H1 (cell line): ENCODE measurements at regions not wholly inside any gene's neighbourhood (a gene's known extent, or its start where the extent isn't known, plus 50 kb on each side); places are given as distances from the start of the nearest gene placed in this dataset.

ENCODE experiments used
- CTCF ChIA-PET: fragments of 300-600 bp; sonication (Branson Sonifier 250); formaldehyde crosslinking; loops from one replicate; lab custom pipeline; 2021; ENCODE audit not compliant: partially characterized antibody; lab: Charles Lee
- POLR2A ChIA-PET: fragments of 300-600 bp; sonication (Branson Sonifier 250); formaldehyde crosslinking; loops from one replicate; lab custom pipeline; 2021; ENCODE audit warnings: inconsistent platforms; ENCODE audit not compliant: partially characterized antibody; lab: Charles Lee
- DNase-seq, 2 experiments: peaks; one replicate each; pipeline versions ENCODE4 v3.0.0 to v3.0.0-alpha.2; 2010 to 2022; ENCODE audit warnings: low spot score in 2 of 2, low read depth in 1 of 2, mixed read lengths in 1 of 2
- FAIRE-seq: peaks from 2 replicates; lab custom pipeline; 2011; peaks lifted over from hg19 to GRCh38; lab: Jason Lieb, UNC
- H2AFZ ChIP-seq: 2 replicates; pipeline ENCODE4 v1.8.1; 2012; ENCODE audit warnings: low read length, inconsistent platforms
- H2AK5ac ChIP-seq: 2 replicates; pipeline ENCODE4 v1.6.1; 2013; ENCODE audit warnings: low read depth, low read length
- H2BK120ac ChIP-seq: replicated peaks from 2 replicates; pipeline ENCODE3; 2013; ENCODE audit warnings: low read depth, low read length, inconsistent platforms
- H2BK12ac ChIP-seq: 2 replicates; pipeline ENCODE4 v1.6.1; 2013; ENCODE audit warnings: low read depth, low read length
- H2BK15ac ChIP-seq: 2 replicates; pipeline ENCODE4 v1.6.1; 2013; ENCODE audit warnings: low read length
- H2BK20ac ChIP-seq: 2 replicates; pipeline ENCODE4 v1.6.1; 2013; ENCODE audit warnings: low read length
- H2BK5ac ChIP-seq: 2 replicates; pipeline ENCODE4 v1.6.1; 2013; ENCODE audit warnings: low read depth, low read length
- H3K14ac ChIP-seq: 2 replicates; pipeline ENCODE4 v1.6.1; 2013; ENCODE audit warnings: inconsistent platforms; ENCODE audit not compliant: insufficient read length
- H3K18ac ChIP-seq: 2 replicates; pipeline ENCODE4 v1.6.1; 2013; ENCODE audit warnings: low read length; ENCODE audit errors: extremely low read depth
- H3K23ac ChIP-seq: 2 replicates; pipeline ENCODE4 v1.6.1; 2013; ENCODE audit warnings: inconsistent platforms; ENCODE audit not compliant: insufficient read length
- H3K23me2 ChIP-seq: 2 replicates; pipeline ENCODE4 v1.6.1; 2013; ENCODE audit warnings: low read depth, low read length
- H3K27ac ChIP-seq: 2 replicates; pipeline ENCODE4 v1.6.1; 2011; ENCODE audit warnings: low read depth, low read length, inconsistent platforms
- H3K27me3 ChIP-seq, 4 experiments: replicated peaks in 1 of 4; 1 replicate in 1 of 4; 2 replicates in 3 of 4; pipeline versions ENCODE4 v1.6.1 to v1.8.1; 2011 to 2013; ENCODE audit warnings: low read length in 3 of 4, mild to moderate bottlenecking in 3 of 4, inconsistent platforms in 2 of 4, mixed read lengths in 2 of 4, moderate library complexity in 1 of 4; ENCODE audit not compliant: control insufficient read depth in 3 of 4, insufficient read depth in 3 of 4; ENCODE audit errors: extremely low read depth in 1 of 4
- H3K36me3 ChIP-seq, 4 experiments: 2 replicates each; pipeline versions ENCODE4 v1.6.1 to v1.8.1; 2011 to 2013; ENCODE audit warnings: mild to moderate bottlenecking in 4 of 4, low read length in 3 of 4, moderate library complexity in 2 of 4, control low read depth in 1 of 4, inconsistent platforms in 1 of 4; ENCODE audit not compliant: insufficient read depth in 4 of 4, control insufficient read depth in 2 of 4
- H3K4ac ChIP-seq: replicated peaks from 2 replicates; pipeline ENCODE3; 2013; ENCODE audit warnings: low read length, low read depth, mixed read lengths, inconsistent platforms; ENCODE audit not compliant: insufficient read length
- H3K4me1 ChIP-seq, 4 experiments: replicated peaks in 1 of 4; 1 replicate in 1 of 4; 2 replicates in 3 of 4; pipeline versions ENCODE4 v1.6.1 to v1.8.1; 2011 to 2013; ENCODE audit warnings: low read length in 3 of 4, inconsistent platforms in 2 of 4, mixed read lengths in 1 of 4; ENCODE audit not compliant: insufficient read depth in 4 of 4, control insufficient read depth in 3 of 4
- H3K4me2 ChIP-seq, 2 experiments: 2 replicates each; pipeline versions ENCODE4 v1.6.1 to v1.8.1; 2011 to 2013; ENCODE audit warnings: low read depth in 2 of 2, low read length in 2 of 2, control low read depth in 1 of 2, inconsistent platforms in 1 of 2, mild to moderate bottlenecking in 1 of 2; ENCODE audit not compliant: insufficient read depth in 1 of 2
- H3K4me3 ChIP-seq, 4 experiments: fragments of 200-600, 300-600 bp in 1 of 4; sonication (generic), shearing (Covaris generic), sonication (Bioruptor Twin) in 1 of 4; 2 replicates each; pipeline versions ENCODE4 v1.5.1 to v1.8.1; 2011 to 2016; ENCODE audit warnings: low read length in 4 of 4, low read depth in 3 of 4, control low read depth in 2 of 4, inconsistent platforms in 2 of 4, mild to moderate bottlenecking in 2 of 4, mixed read lengths in 1 of 4, moderate library complexity in 1 of 4; ENCODE audit not compliant: insufficient read depth in 2 of 4; ENCODE audit errors: extremely low read depth in 1 of 4
- H3K56ac ChIP-seq: replicated peaks from 2 replicates; pipeline ENCODE3; 2013; ENCODE audit warnings: low read depth, mild to moderate bottlenecking, mixed read lengths, low read length, inconsistent platforms; ENCODE audit not compliant: insufficient read length
- H3K79me1 ChIP-seq: 2 replicates; pipeline ENCODE4 v1.6.1; 2013; ENCODE audit warnings: low read depth, low read length, control low read depth
- H3K79me2 ChIP-seq, 2 experiments: 2 replicates each; pipeline versions ENCODE4 v1.6.1 to v1.8.1; 2012 to 2013; ENCODE audit warnings: low read length in 2 of 2, mild to moderate bottlenecking in 2 of 2, inconsistent platforms in 1 of 2; ENCODE audit not compliant: insufficient read depth in 2 of 2, control insufficient read depth in 1 of 2
- H3K9ac ChIP-seq, 4 experiments: replicated peaks in 1 of 4; 1 replicate in 1 of 4; 2 replicates in 3 of 4; pipeline versions ENCODE4 v1.6.1 to v1.8.1; 2011 to 2013; ENCODE audit warnings: low read depth in 3 of 4, low read length in 3 of 4, control low read depth in 2 of 4, mild to moderate bottlenecking in 2 of 4, moderate library complexity in 2 of 4, inconsistent platforms in 1 of 4; ENCODE audit errors: extremely low read depth in 1 of 4
- H3K9me3 ChIP-seq, 2 experiments: 2 replicates each; pipeline versions ENCODE4 v1.6.1 to v1.8.1; 2012 to 2013; ENCODE audit warnings: mild to moderate bottlenecking in 2 of 2, moderate library complexity in 2 of 2, control low read depth in 1 of 2, inconsistent platforms in 1 of 2, low read depth in 1 of 2, low read length in 1 of 2, mixed read lengths in 1 of 2; ENCODE audit not compliant: insufficient read depth in 2 of 2
- H4K20me1 ChIP-seq, 2 experiments: replicated peaks in 1 of 2; 2 replicates each; pipeline versions ENCODE3 to v1.8.1; 2011 to 2013; ENCODE audit warnings: inconsistent platforms in 2 of 2, low read length in 2 of 2, mild to moderate bottlenecking in 1 of 2; ENCODE audit not compliant: insufficient read depth in 2 of 2, control insufficient read depth in 1 of 2
- H4K5ac ChIP-seq: 2 replicates; pipeline ENCODE4 v1.6.1; 2013; ENCODE audit warnings: low read length, low read depth, mixed read lengths, inconsistent platforms; ENCODE audit not compliant: insufficient read length
- H4K8ac ChIP-seq: 2 replicates; pipeline ENCODE4 v1.8.0; 2013; ENCODE audit warnings: mild to moderate bottlenecking, moderate library complexity, low read length, inconsistent platforms; ENCODE audit not compliant: insufficient read depth; ENCODE audit errors: extremely low read depth
- H4K91ac ChIP-seq: replicated peaks from 2 replicates; pipeline ENCODE3; 2013; ENCODE audit warnings: low read length, mixed read lengths, inconsistent platforms; ENCODE audit not compliant: insufficient read length
- BCL11A ChIP-seq, 2 experiments: IDR thresholded peaks; one replicate each; pipeline ENCODE4 v1.6.1; 2011; ENCODE audit warnings: low read depth in 2 of 2, low read length in 2 of 2, mild to moderate bottlenecking in 2 of 2
- HDAC2 ChIP-seq, 2 experiments: fragments of 300-600 bp in 1 of 2; sonication (generic) in 1 of 2; IDR thresholded peaks; 2 replicates each; pipeline ENCODE4 v1.6.1; 2011 to 2012; ENCODE audit warnings: low read depth in 2 of 2, low read length in 2 of 2, mild to moderate bottlenecking in 2 of 2, moderate library complexity in 2 of 2, borderline replicate concordance in 1 of 2, inconsistent platforms in 1 of 2
- MAFK ChIP-seq: IDR thresholded peaks from 2 replicates; pipeline ENCODE4 v1.6.1; 2012; ENCODE audit warnings: low read depth, mild to moderate bottlenecking, improper control_type of control experiment, low read length
- PHF8 ChIP-seq: fragments of 200-600 bp; sonication (generic); conservative IDR thresholded peaks from 2 replicates; pipeline ENCODE4 v1.7.1; 2012; ENCODE audit warnings: low read depth, mild to moderate bottlenecking, inconsistent platforms, low read length, moderate library complexity
- POLR2A ChIP-seq, 2 experiments: IDR thresholded peaks; 1 replicate in 1 of 2; 2 replicates in 1 of 2; pipeline ENCODE4 v1.6.1; 2011; ENCODE audit warnings: low read depth in 2 of 2, low read length in 2 of 2, mild to moderate bottlenecking in 2 of 2; ENCODE audit errors: control extremely low read depth in 1 of 2
- RAD21 ChIP-seq, 2 experiments: IDR thresholded peaks in 1 of 2; conservative IDR thresholded peaks in 1 of 2; 2 replicates each; pipeline ENCODE4 v1.6.1; 2011; ENCODE audit warnings: low read depth in 2 of 2, low read length in 2 of 2, improper control_type of control experiment in 1 of 2, inconsistent platforms in 1 of 2, mild to moderate bottlenecking in 1 of 2, moderate library complexity in 1 of 2
- RNF2 ChIP-seq: fragments of 200-900, 300-1000 bp; sonication (generic); IDR thresholded peaks from 2 replicates; pipeline ENCODE4 v1.7.1; 2016; ENCODE audit warnings: borderline replicate concordance, low read depth, mild to moderate bottlenecking, antibody characterized with exemption, low read length; ENCODE audit not compliant: poor library complexity, severe bottlenecking; ENCODE audit errors: missing control alignments
- SIRT6 ChIP-seq: IDR thresholded peaks from one replicate; pipeline ENCODE4 v1.7.1; 2012; ENCODE audit warnings: low read length, inconsistent platforms
- TEAD4 ChIP-seq: IDR thresholded peaks from 2 replicates; pipeline ENCODE4 v1.6.1; 2012; ENCODE audit warnings: low read depth, low read length, inconsistent platforms, mixed read lengths
- USF2 ChIP-seq: IDR thresholded peaks from 2 replicates; pipeline ENCODE4 v1.6.1; 2011; ENCODE audit warnings: low read length, improper control_type of control experiment
- ZNF274 ChIP-seq: IDR thresholded peaks from 2 replicates; pipeline ENCODE4 v1.7.0; 2012; ENCODE audit warnings: low read length, borderline replicate concordance; ENCODE audit errors: extremely low read depth
- WGBS, 2 experiments: shearing (Covaris generic) in 1 of 2; methylation state at CpG; one replicate each; pipeline versions ENCODE4 v1.1.6 to v1.1.7; 2013 to 2015; ENCODE audit warnings: low lambda C conversion rate in 2 of 2, mixed read lengths in 2 of 2, inconsistent platforms in 1 of 2, low coverage in 1 of 2, missing lambda C conversion rate in 1 of 2; ENCODE audit not compliant: insufficient replicate concordance in 2 of 2, insufficient coverage in 1 of 2, insufficient read length in 1 of 2; ENCODE audit errors: extremely low coverage in 1 of 2, missing lambda C conversion rate in 1 of 2; 5-methylcytosine and 5-hydroxymethylcytosine counted together

- FAIRE-seq, result no peak
- ChIA-PET POLR2A (no interaction called here), CTCF (interaction anchor here (0.9 kb wide), 1 partner anchor 127 kb away, joined by 4 read pairs; no protein-coding TSS in a partner anchor)
- H2AK5ac ChIP-seq, result no peak overlapping the region
- H3K4ac ChIP-seq, result no peak overlapping the region
- no peak overlapping the region for H3K27ac ChIP-seq
- no peaks in the 10 kb centered on the region for H3K36me3 ChIP-seq
- no peaks in the 10 kb centered on the region; a peak in 2 of 7 replicates for H3K4me1 ChIP-seq
- H2BK120ac ChIP-seq, result no peak overlapping the region
- no peak overlapping the region for H3K23ac ChIP-seq
- H4K5ac ChIP-seq, result no peak overlapping the region
- no peak overlapping the region for H4K91ac ChIP-seq
- H3K9ac ChIP-seq, result no peak overlapping the region
- H3K14ac ChIP-seq, result no peak overlapping the region
- H3K79me1 ChIP-seq, result no peaks in the 10 kb centered on the region
- no peak overlapping the region for H4K8ac ChIP-seq
- no peak overlapping the region for H2BK15ac ChIP-seq
- no peak overlapping the region for H3K4me2 ChIP-seq
- no peak overlapping the region for H2BK5ac ChIP-seq
- no peak overlapping the region for H2BK20ac ChIP-seq
- WGBS, 2 experiments, result 99% methylated on average over 3 of the region's 3 CpGs; no CpG with 5 or more reads in 1 of the 2 experiments
- no peaks in the 10 kb centered on the region for H4K20me1 ChIP-seq
- no peak overlapping the region for H3K18ac ChIP-seq
- no peaks in the 10 kb centered on the region for H3K9me3 ChIP-seq
- H3K27me3 ChIP-seq, result no peaks in the 10 kb centered on the region
- peak in 1 of 2 experiments; percentile 11 for DNase-seq
- H3K23me2 ChIP-seq, result peaks cover 2% of the 10 kb centered on the region; the same call in 1 of the 2 replicates
- no peaks in the 10 kb centered on the region for H3K79me2 ChIP-seq
- no peak overlapping the region for H2AFZ ChIP-seq
- H3K56ac ChIP-seq, result no peak overlapping the region
- TF ChIP-seq SIRT6 (no peak), BCL11A (IDR thresholded peaks at IDR 0.05; ENCODE audit: low read depth in 2 of 2, low read length in 2 of 2) (no peak), RNF2 (no peak), PHF8 (no peak), ZNF274 (no peak), TEAD4 (no peak), HDAC2 (IDR thresholded peaks at IDR 0.05; ENCODE audit: borderline replicate concordance in 1 of 2, low read depth in 2 of 2, low read length in 2 of 2) (no peak), POLR2A (IDR thresholded peaks at IDR 0.05; ENCODE audit: control extremely low read depth in 1 of 2, low read depth in 2 of 2, low read length in 2 of 2) (no peak), MAFK (no peak), RAD21 (IDR thresholded peaks at IDR 0.05 in 1 of 2, conservative IDR thresholded peaks at IDR 0.05 in 1 of 2; ENCODE audit: low read depth in 2 of 2, low read length in 2 of 2) (no peak), USF2 (no peak)
- no peak overlapping the region for H2BK12ac ChIP-seq
- no peak overlapping the region for H3K4me3 ChIP-seq
Measured at GRCh38 chr17:62859146-62859545, 51.0 kb upstream of the MARCHF10 start.
